IPS DF 4.7 (cell line): ENCODE measurements at regions not wholly inside any gene's neighbourhood (a gene's known extent, or its start where the extent isn't known, plus 50 kb on each side); places are given as distances from the start of the nearest gene placed in this dataset.
"Not testable (repeated sequence)": the region's sequence is repeated elsewhere in the genome, so short reads cannot be mapped to it uniquely, and the experiment has no call there.

ENCODE experiments used
- DNase-seq: peaks from one replicate; pipeline ENCODE4 v3.0.0-alpha.2; 2013; ENCODE audit warnings: low spot score; ENCODE audit errors: extremely low read depth

DNA sequence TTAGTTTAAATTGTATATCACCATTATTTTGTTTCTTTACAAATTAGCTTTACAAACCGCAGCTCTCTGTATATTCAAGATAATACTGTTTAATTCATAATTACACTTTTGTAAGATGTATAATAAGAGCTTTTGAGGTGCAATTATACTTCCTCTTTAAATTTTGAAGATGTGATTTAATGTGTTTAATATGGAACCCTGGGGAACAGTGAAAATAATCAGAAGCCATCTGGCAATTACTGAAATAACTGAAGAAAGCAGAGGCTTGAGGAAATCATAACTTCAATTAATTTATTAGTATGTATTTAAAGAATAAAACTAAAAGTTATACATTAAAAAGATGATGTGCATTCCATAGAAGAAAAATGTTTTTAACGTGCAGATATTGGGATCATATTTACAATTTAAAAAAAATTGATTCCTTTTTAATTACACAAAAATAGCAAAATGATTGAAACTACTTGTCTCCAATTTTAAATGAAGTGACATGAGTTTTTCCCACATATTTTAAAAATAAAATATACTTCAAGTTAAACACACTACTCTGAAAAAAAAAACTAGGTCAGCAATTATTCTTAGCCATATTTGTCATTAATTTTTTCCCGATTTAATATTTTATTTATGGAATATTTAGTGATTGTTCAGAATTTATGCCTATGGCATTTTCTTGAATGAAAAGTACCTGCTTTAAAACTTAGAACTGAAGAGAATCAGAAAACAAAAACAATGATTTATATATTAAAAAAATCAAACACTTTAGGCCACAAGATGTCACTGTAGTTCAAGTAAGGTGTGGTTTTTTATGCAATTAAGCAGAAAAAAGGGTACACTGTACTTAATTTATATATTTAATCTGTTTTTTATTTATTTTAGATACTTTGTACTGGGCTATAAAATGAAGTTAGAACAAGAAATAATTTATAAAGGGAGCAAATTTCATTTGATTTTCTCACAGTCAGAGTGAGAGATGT, 942.7 kb upstream of the NDST4 start:
- DNase-seq: no peak

DNA sequence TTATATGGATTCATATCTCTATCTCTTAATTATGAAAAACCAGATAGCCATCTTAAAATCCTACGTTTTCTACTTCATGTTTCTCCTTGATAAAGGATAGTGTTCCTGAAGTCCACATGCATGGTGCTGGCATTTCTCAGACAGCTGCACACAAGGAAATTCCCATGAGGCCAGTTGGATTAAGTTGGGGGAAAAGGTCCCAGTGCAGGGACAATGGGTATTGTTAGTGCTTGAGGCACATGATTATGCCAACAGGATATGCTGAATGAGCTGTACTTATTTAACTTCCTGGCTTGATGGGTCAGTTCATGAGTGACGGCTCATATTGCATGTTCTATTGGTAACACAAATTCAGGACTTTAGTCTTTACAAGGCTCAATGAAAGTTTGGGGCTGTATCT, 913.9 kb upstream of the NDST4 start:
- no peak for DNase-seq

DNA sequence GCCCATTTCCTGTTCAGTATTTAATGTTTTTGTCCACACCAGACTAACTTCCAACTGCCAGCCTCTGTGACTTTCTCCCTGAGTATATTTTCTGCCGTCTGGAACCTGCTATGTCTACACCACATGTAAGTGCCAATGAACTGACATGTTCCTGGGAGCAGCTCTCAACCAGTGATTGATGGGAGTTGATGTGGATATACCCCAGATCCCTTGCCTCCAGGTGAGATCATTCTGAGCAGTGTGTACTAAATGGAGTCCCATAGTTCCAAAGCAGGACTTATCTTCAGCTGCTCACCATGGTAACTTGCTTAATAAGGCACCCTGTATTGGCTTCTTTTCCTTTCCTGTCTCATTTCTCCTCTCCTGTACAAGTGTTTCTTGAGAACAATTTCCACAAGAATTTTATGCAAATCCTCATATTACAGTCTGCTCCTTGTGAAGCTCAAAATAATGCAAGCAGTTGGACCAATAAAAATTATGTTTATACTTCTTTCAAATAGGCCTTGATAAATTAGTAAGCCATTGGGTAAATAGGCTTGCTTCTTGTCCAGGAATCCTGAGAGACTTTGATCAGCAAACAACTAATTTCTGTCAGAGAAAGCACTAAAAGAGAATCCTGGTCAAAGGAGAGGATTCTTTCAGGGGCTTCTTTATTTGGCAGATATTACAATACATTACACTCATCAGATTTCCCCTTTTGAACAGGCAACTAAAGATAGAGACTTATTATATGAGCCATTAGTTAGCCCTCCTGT, 911.7 kb upstream of the NDST4 start:
- DNase-seq: no peak

DNA sequence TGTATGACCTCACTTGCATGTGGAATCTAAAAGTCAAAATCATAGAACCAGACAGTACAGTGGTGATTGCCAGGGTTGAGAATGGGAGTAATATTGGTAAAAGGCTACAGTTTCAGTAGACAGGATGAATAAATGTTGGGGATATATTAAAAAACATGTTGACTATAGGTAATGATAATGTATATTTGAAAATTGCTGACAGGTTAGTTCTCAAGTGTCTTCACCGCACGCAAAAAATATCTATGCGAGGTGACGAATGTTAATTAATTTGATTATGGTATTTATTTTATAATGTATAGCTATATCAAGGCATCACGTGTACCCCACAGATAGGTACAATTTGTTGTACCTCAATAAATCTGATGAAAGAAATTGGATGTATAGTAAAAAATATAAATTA, 909.6 kb upstream of the NDST4 start:
- DNase-seq: no peak

DNA sequence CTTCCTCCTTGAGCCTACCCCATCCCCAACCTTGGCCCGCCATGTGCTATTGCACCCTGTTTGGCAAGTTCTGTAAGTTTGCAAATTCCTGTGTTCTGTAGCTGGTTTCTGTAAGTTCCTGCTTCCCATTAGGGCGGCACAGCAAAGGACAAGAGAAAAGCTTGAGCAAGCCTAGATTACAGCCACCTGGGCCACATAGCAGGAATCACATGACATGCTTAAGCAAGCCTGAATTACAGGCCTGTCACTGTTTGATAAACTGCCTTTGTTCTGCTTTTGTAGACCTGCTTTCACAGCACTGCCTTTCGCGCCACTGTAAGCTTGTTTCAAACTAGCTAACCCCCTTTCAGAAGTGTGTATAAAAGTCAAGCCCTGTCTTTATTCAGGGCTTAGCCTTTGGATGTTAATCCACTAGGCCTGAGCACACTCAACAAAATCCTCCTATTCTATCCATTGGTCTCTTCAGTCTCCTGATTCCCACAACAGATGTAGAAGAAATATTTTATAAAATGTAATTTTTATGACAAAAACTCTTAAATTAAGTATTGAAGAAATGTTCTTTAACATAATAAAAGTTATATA, 906.8 kb upstream of the NDST4 start:
- no peak for DNase-seq

DNA sequence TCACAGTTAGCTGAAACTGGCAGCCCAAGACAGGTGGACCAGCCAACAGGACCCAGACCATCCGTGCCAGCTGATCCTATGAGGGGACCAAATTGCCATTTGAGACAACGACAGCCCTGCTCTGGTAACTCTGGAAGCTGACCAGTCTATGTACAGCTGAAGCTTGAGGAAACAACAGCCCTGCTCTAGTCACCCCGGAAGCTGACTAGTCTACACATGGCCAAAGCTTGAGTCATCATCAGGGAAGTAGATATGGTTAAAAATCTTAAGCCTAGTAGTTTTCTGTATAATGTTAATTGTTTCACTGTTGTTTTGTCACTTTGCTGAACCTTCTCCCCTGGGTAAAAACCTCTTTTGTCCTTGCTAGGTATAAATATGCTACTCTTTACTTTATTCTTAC, 905.4 kb upstream of the NDST4 start:
- DNase-seq: no peak

DNA sequence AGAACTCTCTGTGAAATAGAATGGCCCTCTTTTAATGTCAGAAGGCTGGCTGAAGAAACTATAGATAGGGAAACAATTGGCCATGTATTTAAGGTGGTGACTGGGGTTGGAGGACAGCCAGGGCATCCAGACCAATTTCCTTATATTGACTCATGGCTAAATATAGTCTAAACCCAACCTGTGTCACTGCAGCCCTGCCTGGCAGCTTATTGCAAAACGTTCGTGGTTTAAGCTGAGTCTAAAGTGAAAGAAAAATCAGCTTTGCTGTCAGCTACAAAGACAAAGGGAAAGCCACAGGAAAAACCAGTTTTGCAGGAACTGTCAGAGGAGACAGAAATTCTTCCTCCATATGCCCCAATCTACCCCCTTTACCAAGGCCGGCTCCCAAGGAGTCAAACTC, 902.8 kb upstream of the NDST4 start:
- no peak for DNase-seq

DNA sequence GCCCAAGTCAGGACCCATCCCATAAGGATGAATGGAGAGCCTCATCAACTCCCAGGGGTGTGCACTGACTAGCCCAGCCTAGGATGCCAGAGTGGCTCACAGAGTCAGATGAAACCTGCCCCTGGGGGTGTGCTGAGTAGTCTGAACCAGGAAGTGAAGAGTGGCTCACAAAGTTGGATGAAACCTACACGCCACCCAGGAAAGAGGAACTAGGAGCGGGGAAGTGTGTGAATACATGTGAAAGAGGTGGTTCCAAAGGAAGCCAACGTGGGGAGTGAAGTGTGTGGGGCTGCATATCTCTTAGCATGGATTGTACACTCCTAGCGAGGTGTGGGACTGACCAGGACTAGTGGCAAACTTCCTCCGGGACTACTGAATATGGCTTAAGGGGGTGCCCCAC, 902.1 kb upstream of the NDST4 start:
- DNase-seq: no peak

DNA sequence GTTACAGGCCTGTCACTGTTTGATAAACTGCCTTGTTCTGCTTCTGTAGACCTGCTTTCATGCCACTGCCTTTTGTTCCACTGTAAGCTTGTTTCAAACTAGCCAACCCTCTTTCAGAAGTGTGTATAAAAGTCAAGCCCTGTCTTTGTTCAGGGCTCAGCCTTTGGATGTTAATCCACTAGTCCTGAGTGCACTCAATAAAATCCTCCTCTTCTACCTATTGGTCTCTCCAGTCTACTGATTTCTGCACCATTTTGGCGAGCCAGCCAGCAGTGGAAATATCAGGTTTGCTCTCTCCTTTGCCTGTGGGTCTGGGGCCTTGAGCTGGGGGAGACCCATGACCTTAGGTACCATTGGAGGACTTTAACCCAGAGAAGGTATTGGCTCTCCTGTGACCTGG, 901.6 kb upstream of the NDST4 start:
- no peak for DNase-seq

DNA sequence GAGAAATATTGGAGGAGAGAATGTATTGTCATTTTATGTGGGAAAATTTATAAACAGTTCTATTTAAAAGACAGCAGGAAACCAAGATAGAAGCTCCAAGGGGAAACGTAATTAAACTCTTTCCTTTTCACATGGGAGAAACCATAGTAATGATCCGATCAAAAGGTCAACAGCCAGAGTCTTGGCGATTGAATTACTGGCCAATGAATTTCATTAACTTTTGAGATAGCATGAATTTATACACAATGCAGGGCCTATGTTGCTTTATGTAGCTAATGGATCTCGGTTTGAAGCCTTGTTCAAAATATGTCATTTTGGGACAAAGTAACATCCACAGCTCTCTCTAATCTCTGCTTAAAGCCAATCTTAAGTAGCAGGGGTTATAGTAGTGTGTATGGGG, 897.5 kb upstream of the NDST4 start:
- no peak for DNase-seq

DNA sequence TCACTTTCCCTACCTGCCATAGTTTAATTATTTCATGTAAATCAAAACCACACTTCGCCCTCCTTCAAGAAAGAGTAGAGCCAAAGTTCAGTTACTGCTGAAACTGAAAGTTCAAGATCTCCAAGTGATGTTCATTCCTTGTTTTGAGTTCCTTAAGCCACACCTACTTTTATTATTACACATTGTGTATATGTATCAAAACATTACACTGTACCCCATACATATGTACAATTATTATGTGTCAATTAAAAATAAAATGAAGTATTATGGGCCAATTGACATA, 892.3 kb upstream of the NDST4 start:
- no peak for DNase-seq

DNA sequence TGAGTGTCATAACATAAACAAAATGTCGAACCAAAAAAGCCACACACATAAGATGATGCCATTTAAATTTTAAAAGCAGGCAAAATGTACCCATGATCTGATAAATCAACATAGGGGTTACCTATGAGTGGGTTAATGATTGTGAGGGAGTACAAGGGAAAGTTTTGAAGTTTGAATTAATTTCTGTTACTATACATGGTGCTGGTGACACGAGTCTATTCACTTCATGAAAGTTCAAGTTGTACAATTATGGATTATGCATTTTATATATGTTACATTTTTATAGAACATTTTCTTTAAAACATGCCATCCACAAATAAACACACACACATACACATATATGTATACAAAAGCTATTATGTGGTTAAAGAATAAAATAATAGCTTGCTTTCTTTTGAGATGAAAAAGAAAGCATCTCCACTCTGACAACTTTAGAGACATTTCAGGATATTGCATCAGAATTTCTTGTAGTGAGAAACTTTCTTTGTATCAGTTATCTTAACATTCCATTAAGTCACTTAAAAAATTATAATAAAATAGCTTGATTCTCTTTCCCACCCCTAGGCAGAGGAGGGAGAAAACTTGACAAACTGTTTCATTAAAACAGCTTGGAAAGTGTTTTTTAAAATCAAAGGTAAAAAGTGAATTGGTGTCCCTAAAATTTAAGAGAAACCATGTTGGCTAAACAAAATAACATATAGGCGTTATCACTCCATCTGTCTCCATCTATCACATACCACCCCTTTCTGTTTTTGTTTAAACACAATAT, 891.8 kb upstream of the NDST4 start:
- DNase-seq: no peak

DNA sequence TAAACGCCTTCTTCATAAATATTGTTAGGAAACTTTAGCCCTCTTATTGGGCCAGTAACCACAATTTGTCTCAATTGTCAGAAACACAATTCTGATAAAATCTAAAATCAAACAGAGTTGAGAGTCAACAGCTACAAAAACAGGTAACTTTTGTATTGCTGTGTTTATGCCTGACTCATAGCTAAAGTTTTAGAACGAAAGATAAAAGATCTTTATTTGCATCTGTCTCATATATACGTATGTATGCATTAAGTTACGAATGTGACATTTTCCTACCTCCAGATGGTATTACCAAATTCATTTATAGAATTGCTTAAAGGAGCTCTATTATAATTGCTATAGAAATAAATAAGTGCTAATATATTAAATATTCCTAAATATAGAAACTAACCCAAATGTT, 887.9 kb upstream of the NDST4 start:
- no peak for DNase-seq

DNA sequence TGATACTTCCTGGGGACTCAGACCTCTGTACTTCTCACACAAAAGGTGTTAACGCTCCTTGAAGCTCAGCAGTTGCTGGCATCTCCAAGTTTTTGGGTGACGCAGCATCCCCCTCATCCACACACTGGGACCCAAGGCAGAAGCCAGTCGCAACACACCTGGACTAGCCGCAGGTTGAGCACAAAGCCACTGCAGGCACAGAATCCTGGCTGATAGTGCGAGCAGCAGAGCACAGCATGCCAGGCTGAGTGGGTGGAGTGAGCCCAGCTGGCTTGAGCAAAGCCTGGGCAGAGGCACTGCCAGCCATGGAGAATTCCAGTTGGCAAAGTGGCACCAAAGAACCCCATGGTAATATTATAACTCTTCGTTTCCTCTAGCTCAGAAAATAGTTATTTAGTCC, 873.2 kb upstream of the NDST4 start:
- DNase-seq: no peak

DNA sequence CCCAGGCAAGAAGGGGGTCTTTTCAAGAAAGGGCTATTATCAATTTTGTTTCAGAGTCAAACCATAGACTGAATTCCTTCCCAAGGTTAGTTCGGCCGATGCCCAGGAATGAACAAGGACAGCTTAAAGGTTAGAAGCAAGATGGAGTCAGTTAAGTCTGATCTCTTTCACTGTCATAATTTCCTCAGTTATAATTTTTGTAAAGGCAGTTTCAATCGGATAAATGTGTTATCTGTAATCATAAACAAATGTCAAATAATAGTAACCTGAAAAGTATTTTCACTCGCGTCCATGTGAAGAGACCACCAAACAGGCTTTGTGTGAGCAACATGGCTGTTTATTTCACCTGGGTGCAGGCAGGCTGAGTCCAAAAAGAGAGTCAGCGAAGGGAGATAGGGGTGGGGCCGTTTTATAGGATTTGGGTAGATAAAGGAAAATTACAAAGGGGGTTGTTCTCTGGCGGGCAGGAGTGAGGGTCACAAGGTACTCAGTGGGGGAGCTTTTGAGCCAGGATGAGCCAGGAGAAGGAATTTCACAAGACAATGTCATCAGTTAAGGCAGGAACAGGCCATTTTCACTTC, 862.1 kb upstream of the NDST4 start:
- not testable (repeated sequence) for DNase-seq

DNA sequence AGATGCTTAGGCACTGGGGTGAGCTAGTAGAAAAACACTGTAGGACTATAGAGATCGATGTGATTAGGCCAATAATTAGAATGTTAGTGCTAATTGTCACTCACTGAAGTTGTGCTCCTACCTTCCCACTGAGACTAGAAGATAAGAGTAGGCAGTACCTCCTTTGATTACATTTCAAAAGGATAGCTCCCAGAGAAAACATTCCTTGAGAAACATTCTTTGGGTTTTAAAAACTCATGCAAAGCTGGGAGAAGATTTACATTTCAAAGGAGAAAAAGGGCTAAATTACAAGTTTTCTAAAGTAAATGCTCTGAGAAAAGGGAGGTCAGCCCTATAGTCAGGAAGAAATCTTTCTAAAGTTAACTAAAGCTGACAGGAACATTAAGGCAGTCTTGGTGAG, 860.3 kb upstream of the NDST4 start:
- peak; percentile 53 for DNase-seq

DNA sequence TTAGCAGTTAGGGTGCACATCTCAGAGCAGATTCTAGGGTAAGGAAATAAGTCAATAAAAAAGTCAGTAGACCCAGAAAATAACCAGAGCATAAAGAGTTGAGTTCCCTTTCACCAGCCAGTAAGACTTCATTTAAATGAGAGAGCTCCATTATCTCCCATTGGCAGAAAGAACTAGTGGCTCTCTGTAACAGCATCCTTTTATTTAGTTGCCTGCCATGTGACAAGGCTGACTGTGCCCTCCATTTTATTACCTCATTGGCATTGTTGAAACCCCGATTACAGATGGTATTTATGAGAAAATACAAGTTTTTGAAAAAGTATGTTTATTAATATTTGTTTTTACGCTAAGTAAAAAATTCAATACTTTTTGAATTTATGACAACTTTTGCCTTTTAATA, 859.5 kb upstream of the NDST4 start:
- DNase-seq: no peak

DNA sequence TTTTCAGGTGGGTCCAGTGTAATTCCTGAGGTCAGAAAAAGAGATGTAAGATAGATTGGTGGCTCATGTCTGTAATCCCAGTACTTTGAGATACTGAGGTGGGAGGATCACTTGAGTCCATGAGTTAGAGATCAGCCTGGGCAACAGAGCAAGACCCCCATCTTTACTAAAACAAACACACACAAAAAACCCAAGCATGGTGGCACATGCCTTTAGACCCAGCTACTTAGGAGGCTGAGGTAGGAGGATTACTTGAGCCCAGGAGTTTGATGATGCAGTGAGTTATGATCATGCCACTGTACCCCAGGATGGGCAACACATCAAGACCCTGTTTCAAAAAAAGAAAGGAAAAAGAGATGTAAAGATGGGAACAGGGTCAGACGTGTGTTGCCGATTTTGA, 857.4 kb upstream of the NDST4 start:
- no peak for DNase-seq

DNA sequence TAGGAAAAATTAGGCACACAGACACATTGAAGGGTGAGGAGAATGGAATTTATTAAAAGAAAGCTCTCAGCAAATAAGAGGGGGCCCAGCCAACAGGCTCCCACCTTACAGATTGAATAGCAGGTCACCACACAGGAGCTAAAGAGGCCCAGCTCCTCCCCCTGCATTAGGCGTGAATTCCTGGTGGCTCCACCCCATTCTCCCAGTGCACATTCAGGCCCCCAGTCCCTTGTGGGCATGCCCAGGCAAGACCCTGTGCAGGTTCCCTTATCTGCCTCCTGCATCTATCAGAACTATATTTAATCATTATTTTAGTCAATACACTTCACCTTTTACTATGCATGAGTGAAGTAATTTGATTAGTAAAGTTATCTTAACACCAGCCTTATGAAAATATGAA, 856.3 kb upstream of the NDST4 start:
- no peak for DNase-seq

DNA sequence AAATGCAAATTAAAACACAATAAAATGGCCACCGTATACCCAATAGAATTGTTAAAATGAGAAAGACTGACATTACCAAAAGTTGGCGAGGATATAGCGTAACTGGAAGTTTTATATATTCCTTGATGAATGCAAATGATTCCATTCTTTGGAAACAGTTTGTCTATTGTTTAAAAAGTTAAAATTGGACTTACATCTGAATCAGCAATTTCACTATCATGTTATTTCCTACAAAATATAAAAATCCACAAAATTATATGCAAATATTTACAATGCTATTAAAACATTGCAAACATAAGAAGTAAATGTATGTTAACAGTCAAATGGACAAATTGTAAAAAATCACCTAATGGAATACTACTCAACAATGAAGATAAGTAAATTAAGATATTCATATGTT, 852.2 kb upstream of the NDST4 start:
- no peak for DNase-seq

DNA sequence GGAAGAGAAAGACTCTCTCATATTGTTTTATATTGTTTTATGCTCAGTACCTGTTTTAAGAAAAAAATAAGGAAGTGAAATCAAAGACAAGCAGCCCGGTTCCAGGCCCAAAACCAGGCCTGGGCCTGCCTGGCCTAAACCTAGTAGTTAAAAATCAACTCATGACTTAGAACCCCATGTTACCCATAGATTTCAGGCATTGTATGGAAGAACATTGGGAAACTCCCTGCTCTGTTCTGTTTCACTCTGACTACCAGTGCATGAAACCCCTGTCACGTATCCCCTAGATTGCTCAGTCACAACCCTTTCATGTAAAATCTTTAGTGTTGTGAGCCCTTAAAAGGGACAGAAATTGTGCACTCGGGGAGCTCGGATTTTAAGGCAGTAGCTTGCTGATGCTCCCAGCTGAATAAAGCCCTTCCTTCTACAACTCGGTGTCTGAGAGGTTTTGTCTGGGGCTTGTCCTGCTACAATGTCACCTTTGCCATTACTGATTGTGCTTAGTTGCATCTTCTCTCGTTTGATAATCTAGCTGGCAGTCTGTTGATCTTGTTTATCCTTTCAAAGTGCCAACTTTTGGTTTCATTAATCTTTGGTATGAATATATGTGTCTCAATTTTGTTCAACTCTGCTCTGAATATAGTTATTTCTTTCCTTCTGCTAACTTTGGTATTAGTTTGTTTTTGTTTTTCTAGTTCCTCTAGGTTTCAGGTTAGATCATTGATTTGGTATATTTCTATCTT, 842.8 kb upstream of the NDST4 start:
- DNase-seq: not testable (repeated sequence)
